ENCODE measurements at regions not wholly inside any gene's neighbourhood (a gene's known extent, or its start where the extent isn't known, plus 50 kb on each side); places are given as distances from the start of the nearest gene placed in this dataset.

- TF ChIP-seq JUN (IDR thresholded peaks at IDR 0.05): no peak
- no peak for TF ChIP-seq PHF8 (IDR thresholded peaks at IDR 0.05; ENCODE audit: borderline replicate concordance, low read depth)
- no peak for TF ChIP-seq RAD21 (conservative IDR thresholded peaks at IDR 0.05 in 1 of 2, IDR thresholded peaks at IDR 0.05 in 1 of 2)
Observed at GRCh38 chrX:140360924-140361323, 143.9 kb downstream of the SOX3 start (continued).

- ATAC-seq (no peak), DNase-seq (ENCODE audit: low read depth in 1 of 2, low spot score in 1 of 2) (no peak), FAIRE-seq (no peak)
- WGBS (ENCODE audit: missing lambda C conversion rate): 28% methylated on average over 5 of the region's 5 CpGs
- no peak overlapping the region for H3K4me2 ChIP-seq
- H3K27ac ChIP-seq: no peak overlapping the region
- TF ChIP-seq ZSCAN20 (CRISPR knock-in tag; IDR thresholded peaks at IDR 0.05): no peak
- TF ChIP-seq HOXB5 (CRISPR knock-in tag; IDR thresholded peaks at IDR 0.05): no peak
- no peak for TF ChIP-seq POLR2AphosphoS2 (conservative IDR thresholded peaks at IDR 0.05; ENCODE audit: low read length)
- TF ChIP-seq EP300 (IDR thresholded peaks at IDR 0.05): no peak
- POLR2A ChIA-PET: no interaction called here
- no peaks in the 10 kb centered on the region for H3K4me1 ChIP-seq
- no peak overlapping the region for H3K4me3 ChIP-seq
- CTCF ChIA-PET: no interaction called here
- H3K9me3 ChIP-seq: no peaks in the 10 kb centered on the region
Observed at GRCh38 chrX:140360284-140360683, 144.6 kb downstream of the SOX3 start.

- TF ChIP-seq SMC3 (IDR thresholded peaks at IDR 0.05) (no peak), GATA3 (IDR thresholded peaks at IDR 0.05; ENCODE audit: borderline replicate concordance) (no peak), RNF2 (IDR thresholded peaks at IDR 0.05; ENCODE audit: borderline replicate concordance, low read depth) (no peak), ELK1 (IDR thresholded peaks at IDR 0.05; ENCODE audit: low read depth, low read length) (no peak), RAD21 (conservative IDR thresholded peaks at IDR 0.05 in 1 of 2, IDR thresholded peaks at IDR 0.05 in 1 of 2) (no peak), JUNB (IDR thresholded peaks at IDR 0.05) (no peak), TFCP2L1 (CRISPR knock-in tag; IDR thresholded peaks at IDR 0.05) (no peak), CBX2 (IDR thresholded peaks at IDR 0.05; ENCODE audit: borderline replicate concordance, low read depth) (no peak), RARB (CRISPR knock-in tag; IDR thresholded peaks at IDR 0.05) (no peak)
- Histone ChIP-seq H3K4me3 (no peak overlapping the region), H3K4me1 (no peaks in the 10 kb centered on the region), H3K27ac (no peak overlapping the region), H3K4me2 (no peak overlapping the region), H3K9me3 (no peaks in the 10 kb centered on the region)
- FAIRE-seq: no peak
- ChIA-PET CTCF (no interaction called here), POLR2A (no interaction called here)
- DNase-seq (ENCODE audit: low read depth in 1 of 2, low spot score in 1 of 2): no peak
- ATAC-seq: no peak
- WGBS (ENCODE audit: missing lambda C conversion rate): 34% methylated on average over 9 of the region's 9 CpGs
Observed at GRCh38 chrX:140355922-140356321, 148.9 kb downstream of the SOX3 start.

- H3K4me1 ChIP-seq: no peaks in the 10 kb centered on the region
- no peak overlapping the region for H3K27ac ChIP-seq
- FAIRE-seq (no peak), DNase-seq (ENCODE audit: low read depth in 1 of 2, low spot score in 1 of 2) (no peak), ATAC-seq (no peak)
- no peaks in the 10 kb centered on the region for H3K9me3 ChIP-seq
- H3K4me3 ChIP-seq: no peak overlapping the region
- ChIA-PET POLR2A (no interaction called here), CTCF (no interaction called here)
- no peak overlapping the region for H3K4me2 ChIP-seq
- TF ChIP-seq ELK1 (IDR thresholded peaks at IDR 0.05; ENCODE audit: low read depth, low read length) (no peak), RNF2 (IDR thresholded peaks at IDR 0.05; ENCODE audit: borderline replicate concordance, low read depth) (no peak), RCOR1 (IDR thresholded peaks at IDR 0.05; ENCODE audit: low read depth, low read length) (no peak), SMC3 (IDR thresholded peaks at IDR 0.05) (no peak), HEYL (CRISPR knock-in tag; IDR thresholded peaks at IDR 0.05) (no peak), EP300 (IDR thresholded peaks at IDR 0.05) (no peak), PBX3 (IDR thresholded peaks at IDR 0.05) (no peak), E2F6 (IDR thresholded peaks at IDR 0.05; ENCODE audit: borderline replicate concordance, low read depth) (no peak), FOXS1 (CRISPR knock-in tag; IDR thresholded peaks at IDR 0.05) (no peak), CTCF (IDR thresholded peaks at IDR 0.05) (no peak), ATOH8 (CRISPR knock-in tag; IDR thresholded peaks at IDR 0.05; ENCODE audit: low read depth) (no peak), NPAS2 (CRISPR knock-in tag; IDR thresholded peaks at IDR 0.05; ENCODE audit: borderline replicate concordance) (no peak), USF2 (IDR thresholded peaks at IDR 0.05) (no peak), CBX8 (IDR thresholded peaks at IDR 0.05) (no peak)
- WGBS (ENCODE audit: missing lambda C conversion rate): 40% methylated on average over 6 of the region's 6 CpGs
Observed at GRCh38 chrX:140355429-140355828, 149.4 kb downstream of the SOX3 start.

All from A549 (cell line).